Stimulated activated CD8-positive, alpha-beta memory T cell treated with anti-CD3 and anti-CD28 coated beads, Interleukin-12 subunit alpha, Interleukin-12 subunit beta, amount 100 ng/mL, for 24 hours (primary cell): ENCODE measurements at regions not wholly inside any gene's neighbourhood (a gene's known extent, or its start where the extent isn't known, plus 50 kb on each side); places are given as distances from the start of the nearest gene placed in this dataset.
"Not testable (repeated sequence)": the region's sequence is repeated elsewhere in the genome, so short reads cannot be mapped to it uniquely, and the experiment has no call there.

Experiments
- DNase-seq: peaks from one replicate; pipeline ENCODE4 v3.0.0-alpha.2; 2020; ENCODE audit errors: extremely low read depth

- no peak for DNase-seq
Measured at GRCh38 chr20:26216025-26216424, 519.4 kb upstream of the ZNF337 start.

- DNase-seq: no peak
Measured at GRCh38 chr20:26214991-26215390, 518.3 kb upstream of the ZNF337 start.

DNA sequence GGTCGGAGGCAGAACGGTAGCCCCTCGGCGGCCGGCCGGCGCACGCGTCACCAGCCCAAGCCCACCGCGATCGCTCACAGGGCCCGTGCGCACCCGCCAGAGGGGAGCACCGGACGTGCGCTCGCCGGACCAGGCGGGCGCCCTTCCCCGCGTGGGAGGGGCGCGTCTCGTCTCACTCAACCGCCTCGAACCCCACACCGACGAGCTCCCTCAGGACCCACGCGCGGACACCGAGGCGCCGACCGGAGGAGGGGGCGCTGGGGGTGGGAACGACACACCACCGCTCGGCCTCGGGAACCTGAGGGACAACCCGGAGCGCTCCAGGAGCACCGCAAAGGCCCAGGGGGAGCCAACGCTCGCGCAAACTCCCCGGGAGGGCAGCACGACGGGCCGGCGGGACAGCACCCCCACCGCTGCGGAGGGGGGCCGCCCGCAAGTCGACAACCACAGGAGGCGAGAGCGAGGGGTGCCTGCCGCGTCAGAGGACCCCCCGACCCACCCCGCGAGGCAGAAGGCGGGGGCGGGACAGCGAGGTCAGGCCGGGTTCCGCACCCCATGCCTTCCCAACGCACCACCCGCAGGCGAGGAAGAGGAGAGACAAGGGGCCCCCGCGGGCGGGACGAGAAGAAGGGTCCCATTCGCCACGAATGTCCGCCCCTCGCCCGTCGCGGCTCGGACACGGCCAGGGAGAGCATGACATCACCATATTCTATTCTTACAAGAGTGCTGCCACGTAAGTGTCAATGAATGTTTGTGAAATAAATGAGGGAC lies 512.7 kb upstream of the ZNF337 start:
- DNase-seq: no peak

- no peak for DNase-seq
Measured at GRCh38 chr20:26208296-26209091, 511.8 kb upstream of the ZNF337 start.

DNA sequence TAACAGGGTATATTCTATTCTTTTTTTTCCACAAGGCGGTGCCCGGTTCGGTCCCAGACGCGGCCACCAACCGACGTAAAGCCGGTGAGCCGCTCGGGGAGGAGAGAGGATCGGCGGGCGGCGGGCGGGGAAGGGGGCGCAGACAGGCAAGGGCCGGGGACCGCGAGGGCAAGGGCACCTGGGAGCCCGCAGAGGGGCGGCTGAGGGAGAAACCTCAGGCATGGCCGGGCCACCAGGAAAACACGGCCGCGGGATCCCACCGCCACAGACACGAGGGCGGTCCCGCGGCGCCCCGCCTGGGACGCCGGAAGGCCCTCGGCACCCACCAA lies 511.3 kb upstream of the ZNF337 start:
- DNase-seq: not testable (repeated sequence)

- no peak for DNase-seq
Measured at GRCh38 chr20:26207237-26207966, 510.7 kb upstream of the ZNF337 start.

DNA sequence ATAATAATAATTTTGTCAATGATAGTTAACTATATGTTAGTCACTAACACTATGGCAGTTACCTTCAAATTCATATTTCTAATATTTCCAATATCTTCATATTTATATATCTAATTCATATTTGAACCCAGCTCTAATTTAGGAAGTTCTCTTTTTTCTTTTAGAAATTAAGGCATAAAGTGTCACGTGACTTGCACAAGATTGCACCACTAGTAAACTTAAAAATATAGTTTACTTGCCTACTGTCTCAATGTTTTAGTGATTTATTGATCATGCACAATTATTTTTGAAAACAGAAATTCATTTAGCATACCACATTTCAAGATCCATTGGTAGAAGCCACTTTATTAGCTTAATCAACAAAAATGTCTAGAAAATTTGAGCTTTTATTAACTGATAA lies 508.7 kb upstream of the ZNF337 start:
- no peak for DNase-seq

GRCh38 chr20:26201026-26201425 lies 504.4 kb upstream of the ZNF337 start:
- not testable (repeated sequence) for DNase-seq

DNA sequence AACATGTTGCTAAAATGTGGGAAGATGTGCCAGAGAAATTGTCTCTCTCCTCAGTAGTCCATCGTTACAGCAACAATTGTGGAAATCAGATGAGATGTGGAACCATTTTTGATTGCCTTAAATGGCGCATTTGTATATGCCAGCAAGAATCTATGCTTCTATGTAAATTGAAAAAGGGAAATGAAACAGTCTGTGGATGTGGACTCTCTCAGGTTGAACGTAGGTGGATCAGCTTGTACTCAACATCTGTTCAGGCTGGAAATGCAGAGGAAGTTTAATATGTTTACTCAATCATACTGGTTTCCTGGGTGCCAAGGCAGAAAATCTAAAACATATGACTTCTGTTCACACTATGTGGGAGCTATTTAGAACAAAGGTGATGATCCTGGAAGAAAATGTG lies 490.7 kb upstream of the ZNF337 start:
- DNase-seq: not testable (repeated sequence)

GRCh38 chr20:26183720-26184119 lies 487.1 kb upstream of the ZNF337 start:
- DNase-seq: not testable (repeated sequence)

DNA sequence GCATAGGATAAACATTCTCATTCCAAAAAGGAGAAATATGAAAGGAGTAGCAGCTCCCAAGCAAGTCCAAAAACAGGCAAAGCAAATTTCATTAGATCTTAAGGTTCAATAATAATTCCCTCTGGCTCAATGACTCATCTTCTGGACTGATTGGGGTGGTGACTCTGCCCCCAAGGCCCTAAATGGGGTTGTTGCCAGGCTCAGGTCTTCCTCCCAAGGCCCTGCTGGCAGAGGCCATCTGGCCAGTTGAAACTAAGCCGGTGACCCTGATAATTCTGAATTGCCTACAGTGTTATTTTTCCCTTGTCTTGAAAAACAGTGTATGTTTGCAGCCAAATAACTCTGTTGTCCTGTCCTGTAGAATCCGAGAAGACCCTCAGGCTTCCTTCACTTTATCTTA lies 484.7 kb upstream of the ZNF337 start:
- not testable (repeated sequence) for DNase-seq

GRCh38 chr20:26171875-26172274 lies 475.2 kb upstream of the ZNF337 start:
- DNase-seq: not testable (repeated sequence)

GRCh38 chr20:26169506-26169905 lies 472.9 kb upstream of the ZNF337 start:
- no peak for DNase-seq

DNA sequence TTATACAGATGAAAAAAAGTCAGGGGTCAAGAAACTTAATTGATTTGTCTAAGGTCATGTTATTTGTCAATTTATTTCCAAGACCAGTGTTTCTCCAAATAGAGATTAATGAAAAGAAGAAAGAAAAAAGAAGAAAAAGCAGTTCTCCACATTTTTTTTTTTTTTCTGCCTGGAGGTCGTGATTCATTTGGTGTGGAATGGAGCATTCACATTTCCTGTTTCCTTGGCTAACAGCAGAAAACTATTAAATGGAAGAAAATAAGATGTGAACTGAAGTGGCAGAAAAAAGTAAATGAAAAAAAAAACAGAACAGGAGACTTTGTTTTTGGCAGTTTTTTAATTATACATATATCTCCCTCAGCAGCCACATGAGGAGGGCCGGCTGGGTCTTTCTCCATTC lies 470.8 kb upstream of the ZNF337 start:
- DNase-seq: no peak

DNA sequence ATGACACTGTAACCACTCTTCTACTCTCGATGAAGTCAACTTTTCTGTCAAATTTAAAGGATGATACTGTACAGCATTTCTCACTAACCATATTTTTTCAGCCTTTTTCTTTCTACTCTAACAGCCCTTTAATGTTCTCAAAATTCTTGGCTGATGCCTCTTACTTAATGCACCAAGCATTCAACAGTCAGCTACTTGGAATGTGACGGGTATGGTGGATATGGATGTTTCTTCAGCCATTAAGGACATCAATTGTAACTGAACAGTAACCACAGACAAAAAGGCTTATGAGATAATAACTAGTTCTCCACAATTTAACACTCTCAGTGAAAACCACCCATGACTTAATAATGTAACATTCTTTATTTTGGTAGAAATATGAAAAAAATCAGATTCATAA lies 467.2 kb upstream of the ZNF337 start:
- DNase-seq: no peak

DNA sequence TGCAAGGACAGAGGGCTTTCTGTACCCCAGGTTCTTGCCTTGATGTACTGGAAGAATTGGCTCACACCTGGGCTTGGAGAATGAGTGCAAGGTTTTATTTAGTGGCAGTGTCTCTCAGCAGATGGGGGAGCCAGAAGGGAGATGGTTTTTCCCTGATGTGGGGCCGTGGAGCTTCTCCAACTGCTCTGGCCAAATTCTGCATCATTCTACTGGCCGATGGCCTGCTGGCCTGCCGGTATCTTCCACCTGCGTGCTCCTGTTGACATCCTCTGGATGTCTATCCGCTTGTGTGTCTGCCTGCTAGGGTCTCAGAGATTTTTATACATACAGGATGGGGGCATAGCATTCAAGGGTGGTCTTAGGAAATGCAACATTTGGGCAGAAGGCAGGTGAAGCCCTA lies 466.5 kb upstream of the ZNF337 start:
- DNase-seq: not testable (repeated sequence)

DNA sequence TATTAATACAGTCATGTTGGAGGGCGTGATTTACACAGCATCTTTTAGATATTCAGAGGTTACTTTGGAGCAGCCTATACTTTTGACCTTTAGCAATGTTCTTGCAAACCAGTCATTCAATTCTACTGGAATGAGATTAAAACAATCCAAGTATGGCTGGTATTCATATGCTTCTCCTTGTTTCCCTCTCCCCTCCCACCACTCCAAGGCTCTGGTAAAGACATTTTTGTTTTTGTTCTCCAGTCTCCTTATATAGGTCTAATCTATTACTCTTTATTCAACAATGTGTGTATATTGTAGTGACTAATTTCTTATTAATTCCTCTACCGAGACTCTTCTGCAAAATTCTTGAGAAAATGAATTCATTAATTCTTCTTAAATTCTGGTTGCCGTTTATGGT lies 465.1 kb upstream of the ZNF337 start:
- DNase-seq: not testable (repeated sequence)

GRCh38 chr20:26160916-26161315 lies 464.3 kb upstream of the ZNF337 start:
- not testable (repeated sequence) for DNase-seq

DNA sequence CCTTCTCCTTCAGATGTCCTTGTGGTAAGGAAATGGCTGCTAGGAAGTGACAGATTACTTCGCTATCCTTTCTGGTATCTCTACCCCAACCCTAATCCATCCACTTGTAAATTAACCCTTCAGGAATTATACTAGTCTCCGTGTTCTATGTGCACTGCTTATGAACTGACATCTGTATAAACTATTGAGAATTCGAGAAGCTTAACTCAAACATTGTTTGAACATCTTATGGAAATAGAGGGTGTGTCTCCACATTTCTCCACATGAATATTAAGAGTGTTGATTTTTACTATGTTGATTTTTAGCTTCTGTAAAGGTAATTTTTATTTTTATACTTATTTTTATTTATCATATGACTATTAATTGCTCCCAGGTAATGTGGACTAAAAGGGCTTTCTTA lies 457.6 kb upstream of the ZNF337 start:
- DNase-seq: no peak

- no peak for DNase-seq
Measured at GRCh38 chr20:26135325-26136110, 438.9 kb upstream of the ZNF337 start.

DNA sequence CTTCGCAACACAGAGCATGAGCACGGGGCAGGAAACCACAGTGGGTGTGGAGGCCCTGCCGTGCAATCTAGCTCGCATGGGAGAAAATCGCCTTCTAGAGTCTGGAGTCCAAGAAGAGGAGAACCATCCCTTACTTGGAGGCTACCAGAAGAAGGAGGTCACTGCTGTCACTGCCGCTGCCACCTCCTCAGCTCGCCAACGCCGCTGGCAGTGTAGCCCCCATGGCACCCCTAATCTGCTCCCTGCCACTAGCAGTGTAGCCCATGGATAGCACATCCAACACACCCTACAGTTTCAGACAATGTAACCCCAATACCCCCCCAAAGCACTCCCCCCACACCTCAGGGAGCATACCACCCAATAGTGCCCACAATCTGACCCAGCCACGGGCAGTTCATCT lies 438.0 kb upstream of the ZNF337 start:
- no peak for DNase-seq

- DNase-seq: not testable (repeated sequence)
Measured at GRCh38 chr20:26133794-26134193, 437.1 kb upstream of the ZNF337 start.
